ENCODE measurements at regions not wholly inside any gene's neighbourhood (a gene's known extent, or its start where the extent isn't known, plus 50 kb on each side); places are given as distances from the start of the nearest gene placed in this dataset.

DNA sequence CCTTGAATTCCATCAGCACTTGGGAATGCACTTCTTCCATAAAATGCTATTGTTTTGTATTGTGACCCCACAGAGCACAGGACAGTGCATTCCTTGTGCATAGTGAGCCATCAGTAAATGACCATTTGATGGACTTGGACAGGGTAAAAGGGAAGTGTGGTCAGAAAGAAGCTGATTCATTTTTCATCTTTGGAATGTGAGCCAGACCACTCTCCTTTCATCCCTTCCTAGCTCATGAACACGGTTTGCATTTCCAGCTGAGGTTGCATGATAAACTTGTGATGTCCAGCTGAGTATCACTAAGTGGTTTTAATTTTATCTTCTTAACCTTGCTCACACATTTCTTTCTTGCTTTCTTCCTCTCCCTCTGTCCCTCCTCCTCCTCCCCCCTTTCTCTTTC lies 101.3 kb downstream of the NUDT12 start:
- DNase-seq, result no peak

GRCh38 chr5:103458497-103459040 lies 104.0 kb downstream of the NUDT12 start:
- DNase-seq, result no peak

GRCh38 chr5:103456476-103456875 lies 106.1 kb downstream of the NUDT12 start:
- no peak for DNase-seq

- no peak for DNase-seq
These were observed 106.8 kb downstream of the NUDT12 start for GRCh38 chr5:103455796-103456195.

DNA sequence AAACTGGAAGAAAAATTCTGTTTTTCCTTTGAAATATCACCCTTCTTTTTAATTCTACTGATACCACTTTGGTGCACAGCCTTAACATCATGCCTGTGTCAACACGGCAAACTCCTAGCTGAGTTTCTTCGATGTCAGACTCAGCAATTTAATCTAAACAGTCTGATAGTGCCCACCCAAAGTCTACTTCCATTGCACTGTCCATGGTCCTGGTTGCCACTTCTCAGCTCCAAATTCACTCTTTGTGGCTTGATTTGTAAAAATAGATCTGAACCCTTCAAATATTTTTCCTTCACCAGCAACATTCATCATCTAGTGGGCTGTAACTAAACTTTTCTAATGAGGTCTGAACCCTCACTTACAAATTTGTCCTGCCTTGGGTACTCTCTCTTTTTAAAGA lies 107.8 kb downstream of the NUDT12 start:
- DNase-seq, result no peak

DNA sequence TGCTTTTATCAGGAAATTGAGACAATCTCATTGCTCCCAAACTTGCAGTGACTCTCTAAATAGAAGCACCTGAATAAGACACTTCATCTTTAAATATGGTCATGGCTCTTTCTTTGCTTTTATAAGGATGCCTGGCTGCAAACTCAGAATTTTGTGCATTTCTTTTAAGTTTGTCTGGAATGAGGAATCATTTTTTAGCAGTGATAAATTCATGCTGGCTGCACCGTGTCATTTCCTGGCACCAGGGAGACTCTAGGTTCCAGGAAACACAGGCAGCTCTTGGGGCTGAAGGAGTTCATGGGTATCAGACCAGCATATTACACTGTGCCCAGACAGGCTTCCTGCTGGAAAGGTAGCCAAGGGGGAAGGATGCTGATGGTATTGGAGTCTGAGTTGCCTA lies 109.9 kb downstream of the NUDT12 start:
- DNase-seq, result no peak

DNA sequence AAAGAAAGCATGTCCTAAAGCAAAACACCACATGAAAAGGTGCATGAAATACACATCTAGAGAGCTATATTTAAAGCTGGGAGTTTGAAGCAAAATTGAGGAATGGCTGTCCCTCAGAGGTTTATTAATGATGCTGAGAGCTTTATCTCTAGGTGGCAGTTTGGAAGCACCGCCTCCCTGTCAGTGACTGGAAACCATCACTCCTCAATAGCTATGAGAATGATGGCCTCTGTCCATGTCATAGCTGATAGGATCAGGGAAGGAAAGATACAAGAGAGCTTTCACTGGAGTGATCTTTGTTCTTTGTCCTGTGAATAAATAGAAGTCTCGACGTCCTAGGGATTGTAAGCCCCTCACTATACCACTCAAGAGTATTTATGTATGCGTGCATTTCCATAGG lies 110.5 kb downstream of the NUDT12 start:
- DNase-seq, result no peak

DNA sequence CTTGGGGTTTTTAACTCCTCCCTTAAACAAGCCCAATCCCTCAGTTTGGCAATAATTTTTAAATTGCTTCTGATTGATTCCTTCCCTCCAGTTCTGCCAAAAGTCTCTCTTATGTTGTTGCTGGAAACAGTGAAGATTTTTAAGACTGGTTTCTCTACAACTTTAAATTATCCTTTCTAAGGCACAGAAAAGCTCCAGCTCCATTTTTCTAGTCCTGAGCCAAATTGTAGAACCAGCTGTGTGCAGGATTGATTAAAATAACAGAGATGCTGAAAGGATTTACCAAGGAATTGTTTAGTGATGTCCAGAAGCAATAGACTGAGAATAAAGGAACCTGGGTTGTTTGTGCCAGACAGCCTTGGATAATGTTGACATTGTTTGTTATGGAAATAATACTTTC lies 111.3 kb downstream of the NUDT12 start:
- no peak for DNase-seq

DNA sequence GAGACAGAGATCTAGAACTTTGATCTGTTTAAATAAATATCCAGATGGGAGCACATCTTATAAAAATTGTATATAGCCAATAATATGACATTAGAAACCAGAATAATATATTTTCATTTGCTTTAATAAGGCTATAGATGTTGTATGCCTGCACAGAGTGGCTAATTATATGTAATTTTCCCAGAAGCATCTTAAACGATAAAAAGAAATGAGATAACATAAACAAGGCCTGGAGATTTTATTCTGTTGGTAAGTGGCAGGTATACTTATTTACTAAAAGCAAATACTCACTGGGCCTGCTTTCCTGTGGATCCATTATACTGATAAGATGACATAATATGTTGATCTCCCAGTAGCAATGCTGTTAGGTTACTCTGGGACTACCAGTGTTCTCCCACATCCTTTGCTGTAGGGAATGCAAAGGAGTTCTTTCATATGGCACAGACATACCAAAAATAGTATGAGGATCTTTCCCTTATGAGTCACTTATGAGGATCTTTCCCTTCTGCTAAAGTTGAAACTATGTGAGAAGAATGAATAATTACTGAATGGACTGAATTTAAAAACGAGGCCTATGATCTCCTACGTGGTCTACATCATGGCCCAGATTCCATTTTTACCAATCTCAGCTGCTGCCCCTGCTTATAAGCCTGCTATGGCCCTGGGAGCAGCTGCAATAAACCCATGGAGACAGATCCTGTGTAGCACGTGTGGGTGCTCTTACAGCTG lies 112.1 kb downstream of the NUDT12 start:
- DNase-seq, result no peak

- DNase-seq, result no peak
These were observed 115.8 kb downstream of the NUDT12 start for GRCh38 chr5:103446813-103447212.

DNA sequence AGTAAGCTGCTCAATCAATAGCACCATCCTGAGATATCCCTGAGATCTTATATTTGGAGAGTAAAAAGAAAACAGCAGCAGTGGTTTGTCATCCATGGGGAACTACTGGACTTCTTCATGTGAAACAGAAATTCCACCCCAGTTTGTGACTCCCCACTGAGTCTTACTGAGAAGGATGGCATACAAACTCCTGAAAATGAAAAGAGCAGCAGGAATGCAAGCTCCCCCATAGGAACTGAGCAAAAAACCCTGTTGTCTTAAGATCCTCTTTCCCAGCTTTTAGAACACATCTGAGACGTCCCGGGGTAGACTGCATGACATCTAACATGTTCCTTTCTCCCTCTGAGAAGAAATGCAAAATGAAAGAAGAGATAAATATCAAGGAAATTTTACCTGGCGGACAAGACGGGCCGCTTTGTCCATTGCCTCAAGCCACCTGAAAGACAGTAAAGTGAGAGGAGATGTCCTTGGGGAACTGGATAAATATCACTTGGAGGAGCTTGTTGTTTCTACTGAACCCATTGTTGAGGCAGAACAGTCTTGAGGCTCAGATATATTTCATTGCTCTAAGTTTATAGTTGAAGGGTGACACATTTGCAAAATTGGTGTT lies 117.1 kb downstream of the NUDT12 start:
- no peak for DNase-seq

DNA sequence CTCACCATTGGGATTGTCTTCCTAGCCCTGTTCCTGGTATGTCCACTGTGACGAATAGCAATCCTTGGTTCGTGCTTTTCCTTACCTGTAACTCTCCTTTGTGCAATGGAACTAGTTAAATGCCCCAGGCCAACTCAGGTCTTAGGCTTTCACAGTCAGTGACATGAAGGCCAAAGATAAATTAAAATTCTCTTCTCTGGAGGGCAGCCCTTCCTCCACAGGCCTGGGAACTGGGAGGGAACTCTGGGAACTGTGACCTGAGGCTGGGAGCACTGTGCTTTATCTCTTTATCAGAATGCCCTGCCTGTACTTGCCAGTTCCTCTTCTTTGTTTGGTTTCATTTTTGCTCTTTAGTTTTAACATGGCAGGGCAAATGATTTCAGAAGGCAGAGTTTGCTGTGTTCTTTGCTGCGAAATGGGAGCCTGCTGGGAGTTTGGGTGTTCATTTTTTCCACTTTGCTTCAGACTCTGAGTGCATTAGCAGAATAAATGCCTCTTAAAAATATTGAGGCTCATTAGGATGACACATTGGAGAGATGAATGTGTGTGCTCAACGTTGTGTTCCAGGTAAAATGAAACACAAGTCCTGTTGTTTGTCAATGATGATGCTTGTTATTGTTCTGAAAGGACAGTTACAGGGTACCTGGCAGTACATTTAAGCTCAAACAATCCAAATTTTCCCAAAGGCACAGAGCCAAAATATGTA lies 118.1 kb downstream of the NUDT12 start:
- no peak for DNase-seq

DNA sequence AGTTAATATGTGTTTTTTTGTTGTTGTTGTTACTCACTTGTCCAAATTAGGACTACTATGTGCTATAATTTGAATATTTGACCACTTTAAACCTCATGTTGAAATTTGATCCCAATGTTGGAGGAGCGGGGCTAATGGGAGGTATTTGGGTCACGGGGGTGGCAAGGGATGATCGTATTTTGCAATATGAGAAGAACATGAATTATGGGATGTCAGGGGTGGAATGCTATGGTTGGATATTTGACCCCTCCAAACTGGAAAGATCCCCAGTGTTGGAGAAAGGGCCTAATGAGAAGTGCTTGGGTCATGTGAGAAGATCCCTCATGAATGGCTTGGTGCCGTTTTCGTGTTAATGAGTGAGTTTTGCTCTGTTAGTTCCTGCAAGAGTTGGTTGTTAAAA lies 119.8 kb downstream of the NUDT12 start:
- DNase-seq, result no peak

GRCh38 chr5:103441523-103441922 lies 121.1 kb downstream of the NUDT12 start:
- DNase-seq, result no peak

DNA sequence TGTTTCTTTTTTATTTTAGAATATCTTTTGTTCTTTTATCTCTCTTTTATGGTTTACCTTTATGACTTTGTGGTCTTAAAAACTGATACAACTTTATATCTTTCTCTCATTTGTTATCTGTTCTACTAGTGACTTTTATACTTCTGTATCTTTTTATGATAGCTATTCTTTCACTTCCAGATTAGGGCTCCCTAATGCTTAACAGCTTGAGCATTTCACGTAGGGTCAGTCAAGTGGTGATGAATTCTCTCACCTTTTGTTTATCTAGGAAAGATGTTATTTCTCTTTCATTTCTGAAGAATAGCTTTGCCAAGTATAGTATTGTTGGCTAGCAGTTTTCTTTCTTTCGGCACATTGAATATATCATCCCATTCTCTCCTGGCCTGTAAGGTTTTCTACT lies 123.6 kb downstream of the NUDT12 start:
- DNase-seq, result no peak

GRCh38 chr5:103436656-103437055 lies 125.9 kb downstream of the NUDT12 start:
- no peak for DNase-seq

DNA sequence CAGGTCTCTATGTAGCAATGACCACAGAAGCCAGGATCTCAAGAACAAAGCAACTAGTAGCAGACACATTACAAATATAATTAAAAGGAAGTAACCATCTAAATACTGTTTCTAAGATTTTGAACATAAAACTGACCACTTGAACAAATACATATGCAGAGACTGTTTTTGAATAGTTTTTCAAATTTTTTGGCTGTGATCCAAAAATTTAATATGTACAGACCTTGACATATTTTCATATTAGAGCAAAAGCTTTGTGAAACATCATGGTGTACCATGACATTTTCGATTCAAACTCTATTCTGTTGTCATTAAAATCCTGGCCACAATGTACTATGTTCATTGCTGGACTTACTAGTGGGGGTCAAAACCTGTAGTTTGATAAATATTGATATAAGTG lies 126.5 kb downstream of the NUDT12 start:
- DNase-seq, result no peak

DNA sequence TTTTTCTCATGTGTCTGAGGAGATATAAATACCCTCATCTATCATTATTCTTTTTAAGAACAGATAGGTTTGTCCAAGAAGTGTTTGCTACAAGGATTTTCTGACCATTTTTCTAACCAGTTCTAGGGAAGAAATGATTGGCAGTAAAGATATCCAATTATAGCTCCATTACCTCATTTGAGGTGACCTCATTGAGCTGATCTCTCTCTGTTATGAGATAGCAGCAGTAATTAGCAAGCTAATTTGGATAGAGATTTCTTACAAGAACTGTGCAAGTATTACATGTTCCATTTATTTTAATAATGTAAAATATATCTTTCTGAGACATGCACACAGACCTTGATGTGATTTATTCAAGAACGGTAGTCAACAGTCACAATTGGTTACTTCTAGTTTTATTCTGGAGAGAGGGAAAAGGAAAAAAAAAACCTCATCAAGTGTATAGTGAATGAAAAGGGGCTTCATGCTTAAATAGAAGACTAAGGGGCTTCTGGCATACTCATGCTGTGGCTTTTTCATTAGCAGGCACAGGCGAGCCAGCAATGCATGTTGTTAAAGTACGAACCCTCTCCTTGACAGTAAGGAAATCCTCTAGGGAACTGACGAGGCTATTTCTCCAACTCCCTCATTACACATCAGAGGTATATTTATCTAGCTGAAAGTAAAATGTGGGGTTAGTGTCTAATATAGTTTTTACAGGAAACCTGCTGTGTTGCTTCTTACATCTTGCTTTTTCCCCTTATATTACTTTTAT lies 127.3 kb downstream of the NUDT12 start:
- DNase-seq, result no peak

DNA sequence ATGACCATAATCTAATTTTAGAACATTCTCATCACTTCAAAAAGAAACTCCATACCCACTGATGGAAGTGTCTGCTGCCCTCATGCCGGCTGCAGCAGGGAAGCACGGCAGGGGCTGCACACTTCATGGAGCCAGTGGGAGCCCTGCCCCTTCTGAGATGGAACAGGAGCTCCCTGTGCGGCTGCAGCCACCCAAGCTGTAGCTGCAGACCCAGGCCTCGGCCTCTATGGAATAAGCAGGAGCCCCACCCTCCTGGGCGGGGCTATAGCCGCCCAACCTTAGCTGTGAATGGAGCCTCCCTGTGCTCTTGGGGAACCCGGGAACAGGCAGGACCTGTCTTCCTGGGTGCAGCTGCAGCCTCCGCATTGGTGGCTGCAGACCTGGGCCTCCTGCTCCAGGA lies 128.5 kb downstream of the NUDT12 start:
- no peak for DNase-seq

DNA sequence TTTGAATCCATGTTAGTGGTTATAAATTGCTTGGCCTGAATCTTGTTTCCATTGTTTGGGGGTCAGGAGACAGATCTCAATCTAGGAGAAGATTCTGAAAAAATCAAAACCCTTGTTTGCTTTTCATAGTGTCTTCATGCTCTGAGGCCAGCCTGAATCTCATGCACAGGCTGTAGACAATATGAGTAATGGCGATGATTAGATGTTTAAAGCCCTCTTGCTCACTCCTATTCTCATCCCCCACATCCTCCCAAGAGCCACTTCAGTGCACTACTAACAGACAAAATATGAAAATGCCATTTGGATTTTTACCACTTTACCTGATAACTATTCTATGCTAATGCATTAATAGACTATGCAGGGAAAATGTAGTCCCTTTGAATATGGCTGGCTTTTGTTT lies 129.4 kb downstream of the NUDT12 start:
- DNase-seq, result no peak

DNA sequence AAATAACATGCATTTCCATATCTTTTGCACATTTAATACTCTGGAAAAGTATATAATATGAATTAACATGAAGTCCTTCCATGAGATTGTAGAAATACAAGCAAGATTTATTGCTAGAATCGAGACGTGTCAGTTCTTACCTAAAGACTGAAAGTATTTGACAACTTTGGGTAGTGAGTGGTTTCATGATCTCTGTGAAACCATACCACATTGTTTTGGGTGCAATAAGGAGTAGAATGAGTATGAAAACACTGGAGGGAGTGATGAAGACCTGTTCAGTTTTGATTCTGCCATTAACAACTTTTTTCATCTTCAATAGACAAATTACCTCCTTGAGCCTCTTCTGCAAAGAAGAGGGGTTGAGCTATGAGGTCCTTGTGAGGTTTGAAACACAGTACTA lies 133.7 kb downstream of the NUDT12 start:
- no peak for DNase-seq

GRCh38 chr5:103428411-103428871 lies 134.1 kb downstream of the NUDT12 start:
- no peak for DNase-seq

DNA sequence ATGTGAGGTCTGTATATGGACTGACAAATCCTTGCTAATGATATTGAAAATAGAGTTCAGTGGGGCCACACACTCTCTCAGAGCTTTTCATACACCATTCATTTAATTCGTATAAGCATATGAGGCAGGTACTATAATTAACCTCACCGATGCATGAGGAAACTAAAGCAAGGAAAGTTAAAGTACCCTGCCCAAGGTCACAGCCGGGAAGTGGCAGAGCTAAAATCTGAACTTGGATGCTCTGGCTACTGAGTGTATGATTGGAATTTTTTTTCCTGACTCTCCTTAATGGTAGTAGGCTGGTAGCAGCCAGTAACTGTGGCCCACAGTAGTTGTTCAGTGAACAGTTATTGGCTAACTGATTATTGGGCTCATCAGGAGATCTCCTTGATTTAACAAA lies 135.3 kb downstream of the NUDT12 start:
- DNase-seq, result no peak
